Left lung (tissue), 4 donors: ENCODE measurements at regions not wholly inside any gene's neighbourhood (a gene's known extent, or its start where the extent isn't known, plus 50 kb on each side); places are given as distances from the start of the nearest gene placed in this dataset.
"Not testable (repeated sequence)": the region's sequence is repeated elsewhere in the genome, so short reads cannot be mapped to it uniquely, and the experiment has no call there.

Experiments
- ATAC-seq: fragments of 200-7000 bp; cut with Tn5 transposase; one replicate; pipeline ENCODE4 v1.9.1; 2020; ENCODE audit warnings: moderate library complexity
- DNase-seq, 4 donors: peaks; one replicate each; pipeline ENCODE4 v3.0.0-alpha.2; 2013 to 2020
- H3K27ac ChIP-seq, 2 donors: fragments of 200-600 bp; sonication (generic) in 1 of 2; one replicate each; pipeline versions ENCODE4 v1.5.0 to v1.8.0; 2020 to 2021
- H3K27me3 ChIP-seq, 2 donors: fragments of 200-600 bp; sonication (generic) in 1 of 2; one replicate each; pipeline versions ENCODE4 v1.5.0 to v1.8.0; 2020 to 2021
- H3K36me3 ChIP-seq, 2 donors: fragments of 200-600 bp; sonication (generic) in 1 of 2; one replicate each; pipeline versions ENCODE4 v1.5.0 to v1.8.0; 2020 to 2021
- H3K4me1 ChIP-seq, 2 donors: fragments of 200-600 bp; one replicate each; pipeline ENCODE4 v1.8.0; 2021
- H3K4me3 ChIP-seq, 2 donors: fragments of 200-600 bp; sonication (generic) in 1 of 2; one replicate each; pipeline versions ENCODE4 v1.5.0 to v1.8.0; 2020 to 2021; ENCODE audit warnings: mild to moderate bottlenecking in 1 of 2
- H3K9me3 ChIP-seq, 2 donors: fragments of 200-600 bp; sonication (generic) in 1 of 2; one replicate each; pipeline versions ENCODE4 v1.5.0 to v1.8.0; 2020 to 2021
- CTCF ChIP-seq, 2 donors: fragments of 200-600 bp; sonication (generic) in 1 of 2; IDR thresholded peaks; one replicate each; pipeline versions ENCODE4 v1.5.0 to v1.8.0; 2021; ENCODE audit warnings: antibody characterized with exemption in 2 of 2
- intact Hi-C, 2 donors: fragments of 100-400 bp; cut with DNase I; formaldehyde crosslinking; loops; one replicate each; pipeline versions ENCODE4 v1.11.2 to v1.14.2; 2022
- donor health status: DM: no; HTN: yes; CAD: no.
- donor health status: DM: no; HTN: no; CAD: no.

GRCh38 chr3:152587861-152588260 is 247.1 kb upstream of the P2RY1 start:
- ATAC-seq (no peak), DNase-seq (no peak)
- H3K9me3 ChIP-seq = no peaks in the 10 kb centered on the region
- H3K4me3 ChIP-seq = no peak overlapping the region
- H3K27ac ChIP-seq = no peak overlapping the region
- no peaks in the 10 kb centered on the region for H3K36me3 ChIP-seq
- intact Hi-C loops = no loop called here
- H3K27me3 ChIP-seq = no peaks in the 10 kb centered on the region
- H3K4me1 ChIP-seq = no peaks in the 10 kb centered on the region
- TF ChIP-seq CTCF (IDR thresholded peaks at IDR 0.05) = no peak

- no peak for TF ChIP-seq CTCF (IDR thresholded peaks at IDR 0.05)
- DNase-seq (no peak), ATAC-seq (no peak)
- Histone ChIP-seq H3K9me3 (no peaks in the 10 kb centered on the region), H3K27me3 (no peaks in the 10 kb centered on the region), H3K36me3 (no peaks in the 10 kb centered on the region), H3K27ac (no peak overlapping the region), H3K4me1 (no peaks in the 10 kb centered on the region), H3K4me3 (no peak overlapping the region)
- intact Hi-C loops = no loop called here
Observed at GRCh38 chr3:152589644-152590043, 245.3 kb upstream of the P2RY1 start.

GRCh38 chr3:152591515-152591914 is 243.4 kb upstream of the P2RY1 start:
- TF ChIP-seq CTCF (IDR thresholded peaks at IDR 0.05) = no peak
- Histone ChIP-seq H3K27ac (no peak overlapping the region), H3K4me3 (no peak overlapping the region), H3K36me3 (no peaks in the 10 kb centered on the region), H3K4me1 (peaks cover 0 to 1% of the 10 kb centered on the region in 2 donors), H3K27me3 (no peaks in the 10 kb centered on the region), H3K9me3 (no peaks in the 10 kb centered on the region)
- no peak for DNase-seq
- no peak for ATAC-seq
- intact Hi-C loops = no loop called here

GRCh38 chr3:152593242-152593641 is 241.7 kb upstream of the P2RY1 start:
- Histone ChIP-seq H3K9me3 (no peaks in the 10 kb centered on the region), H3K27ac (no peak overlapping the region), H3K4me1 (peaks cover 0 to 6% of the 10 kb centered on the region in 2 donors), H3K4me3 (no peak overlapping the region), H3K27me3 (no peaks in the 10 kb centered on the region), H3K36me3 (no peaks in the 10 kb centered on the region)
- intact Hi-C loops = no loop called here
- DNase-seq (no peak), ATAC-seq (no peak)
- no peak for TF ChIP-seq CTCF (IDR thresholded peaks at IDR 0.05)

- H3K9me3 ChIP-seq = no peaks in the 10 kb centered on the region
- intact Hi-C loops = no loop called here
- peaks cover 0 to 6% of the 10 kb centered on the region in 2 donors for H3K4me1 ChIP-seq
- no peak overlapping the region for H3K4me3 ChIP-seq
- DNase-seq (peak in 2 of 4 donors; percentile 94 to 95), ATAC-seq (peak; percentile 85)
- no peaks in the 10 kb centered on the region for H3K27me3 ChIP-seq
- no peaks in the 10 kb centered on the region for H3K36me3 ChIP-seq
- peak overlapping the region; percentile 55 to 60 for H3K27ac ChIP-seq
- TF ChIP-seq CTCF (IDR thresholded peaks at IDR 0.05) = no peak
Observed at GRCh38 chr3:152595975-152596821, 238.7 kb upstream of the P2RY1 start.

- ATAC-seq, DNase-seq, intact Hi-C loops, H3K36me3 ChIP-seq, H3K9me3 ChIP-seq, H3K4me1 ChIP-seq, H3K4me3 ChIP-seq, H3K27me3 ChIP-seq: not testable (repeated sequence)
- H3K27ac ChIP-seq = peak overlapping the region; percentile 55 to 60
Observed at GRCh38 chr3:152596832-152597231, 238.1 kb upstream of the P2RY1 start.
